ENCODE measurements at regions not wholly inside any gene's neighbourhood (a gene's known extent, or its start where the extent isn't known, plus 50 kb on each side); places are given as distances from the start of the nearest gene placed in this dataset.
"Not testable (repeated sequence)": the region's sequence is repeated elsewhere in the genome, so short reads cannot be mapped to it uniquely, and the experiment has no call there.

- no peak overlapping the region for H3K4me3 ChIP-seq (ENCODE audit: low read length)
- no peaks in the 10 kb centered on the region for H3K36me3 ChIP-seq (ENCODE audit: low read depth, low read length)
- H3K27me3 ChIP-seq (ENCODE audit: low read length) = 0 out of 2 replicates have a peak, but pooled peaks cover 4% of the 10 kb centered on the region
- TF ChIP-seq CTCF (conservative IDR thresholded peaks at IDR 0.05; ENCODE audit: low read depth, low read length) = peak; percentile 63
- TF ChIP-seq EZH2phosphoT487 (IDR thresholded peaks at IDR 0.05; ENCODE audit: borderline replicate concordance, low read length) = no peak
- H4K20me1 ChIP-seq (ENCODE audit: low read length) = no peaks in the 10 kb centered on the region
- no peaks in the 10 kb centered on the region for H3K79me2 ChIP-seq (ENCODE audit: low read length)
- H3F3A ChIP-seq (ENCODE audit: low read length, unreplicated experiment) = no peaks in the 10 kb centered on the region
- H2AFZ ChIP-seq (ENCODE audit: low read length) = no peak overlapping the region
- no peak overlapping the region for H3K4me2 ChIP-seq (ENCODE audit: low read length)
- CTCF ChIA-PET = interaction anchor here (0.5 kb wide), 2 partner anchors 184 to 653 kb away, joined by 3 read pairs; no protein-coding TSS in a partner anchor
- no peak overlapping the region for H3K9ac ChIP-seq (ENCODE audit: low read length)
- no TSS peak for BruUV-seq (replicated peaks)
- no peaks in the 10 kb centered on the region for H3K9me3 ChIP-seq (ENCODE audit: low read length)
- intact Hi-C loops (cut with micrococcal nuclease) = loop anchor here (1.0 to 2.0 kb wide), 2 partner anchors 184 to 852 kb away; no protein-coding TSS in a partner anchor
- DNase-seq = peak; percentile 51
- POLR2A ChIA-PET (ENCODE audit: unreplicated experiment) = no interaction called here
- H3K9me2 ChIP-seq (replicated peaks; ENCODE audit: low read length) = no peaks in the 10 kb centered on the region
- ATAC-seq = peak; percentile 86
- H3K4me1 ChIP-seq (ENCODE audit: insufficient read depth, low read length) = no peaks in the 10 kb centered on the region
- H3K27ac ChIP-seq (ENCODE audit: low read length) = no peak overlapping the region
Measured at GRCh38 chr2:187658952-187659525, 104.8 kb upstream of the TFPI start.

GRCh38 chr2:187676050-187676449, 121.8 kb upstream of the TFPI start:
- H3K4me1 ChIP-seq (ENCODE audit: insufficient read depth, low read length); DNase-seq; H3K4me2 ChIP-seq (ENCODE audit: low read length); H4K20me1 ChIP-seq (ENCODE audit: low read length); H3K9me2 ChIP-seq (replicated peaks; ENCODE audit: low read length); POLR2A ChIA-PET (ENCODE audit: unreplicated experiment); H3K27me3 ChIP-seq (ENCODE audit: low read length); BruUV-seq (replicated peaks); H3K79me2 ChIP-seq (ENCODE audit: low read length); H3F3A ChIP-seq (ENCODE audit: low read length, unreplicated experiment); H2AFZ ChIP-seq (ENCODE audit: low read length); ATAC-seq; H3K9me3 ChIP-seq (ENCODE audit: low read length); H3K4me3 ChIP-seq (ENCODE audit: low read length); intact Hi-C loops (cut with micrococcal nuclease); H3K27ac ChIP-seq (ENCODE audit: low read length); H3K9ac ChIP-seq (ENCODE audit: low read length); H3K36me3 ChIP-seq (ENCODE audit: low read depth, low read length); CTCF ChIA-PET: not testable (repeated sequence)

- CTCF ChIA-PET = no interaction called here
Measured at GRCh38 chr2:187679454-187679853, 125.2 kb upstream of the TFPI start.

More at GRCh38 chr2:187679454-187679853, 125.2 kb upstream of the TFPI start:
- Histone ChIP-seq H3K4me3 (ENCODE audit: low read length) (no peak overlapping the region), H3K9ac (ENCODE audit: low read length) (no peak overlapping the region), H3F3A (ENCODE audit: low read length, unreplicated experiment) (no peaks in the 10 kb centered on the region), H3K4me2 (ENCODE audit: low read length) (no peak overlapping the region), H3K27ac (ENCODE audit: low read length) (no peak overlapping the region), H3K9me3 (ENCODE audit: low read length) (no peaks in the 10 kb centered on the region), H3K79me2 (ENCODE audit: low read length) (no peaks in the 10 kb centered on the region), H4K20me1 (ENCODE audit: low read length) (no peaks in the 10 kb centered on the region), H3K4me1 (ENCODE audit: insufficient read depth, low read length) (no peaks in the 10 kb centered on the region), H3K36me3 (ENCODE audit: low read depth, low read length) (no peaks in the 10 kb centered on the region), H3K27me3 (ENCODE audit: low read length) (no peaks in the 10 kb centered on the region), H2AFZ (ENCODE audit: low read length) (no peak overlapping the region), H3K9me2 (replicated peaks; ENCODE audit: low read length) (no peaks in the 10 kb centered on the region)
- DNase-seq (no peak), ATAC-seq (peak; percentile 70)
- intact Hi-C loops (cut with micrococcal nuclease) = no loop called here
- TF ChIP-seq EZH2phosphoT487 (IDR thresholded peaks at IDR 0.05; ENCODE audit: borderline replicate concordance, low read length) (no peak), EZH2 (IDR thresholded peaks at IDR 0.05; ENCODE audit: low read length, unreplicated experiment) (no peak), CTCF (conservative IDR thresholded peaks at IDR 0.05; ENCODE audit: low read depth, low read length) (no peak)
- POLR2A ChIA-PET (ENCODE audit: unreplicated experiment) = interaction anchor here (0.6 to 0.7 kb wide), 2 partner anchors 36 to 614 kb away, joined by 3 read pairs; no protein-coding TSS in a partner anchor
- BruUV-seq (replicated peaks) = no TSS peak

All from PC-3 (cell line).